Activated naive CD4-positive, alpha-beta T cell treated with anti-CD3 and anti-CD28 coated beads, Interleukin-2, amount 10 ng/mL, durations not matched to agents 7 days and 5 days (primary cell): ENCODE measurements at regions not wholly inside any gene's neighbourhood (a gene's known extent, or its start where the extent isn't known, plus 50 kb on each side); places are given as distances from the start of the nearest gene placed in this dataset.

Experiments
- CTCF ChIA-PET: fragments of 350-600 bp; sonication (Branson Sonifier 250); formaldehyde crosslinking; loops from one replicate; lab custom pipeline; 2021; ENCODE audit warnings: antibody characterized with exemption; lab: Charles Lee
- DNase-seq: peaks from one replicate; pipeline ENCODE4 v3.0.0-alpha.2; 2020
- H3K27ac Mint-ChIP-seq: one replicate; pipeline ENCODE4 v1.8.0; 2021; ENCODE audit warnings: mild to moderate bottlenecking, moderate library complexity, mixed read lengths
- H3K27me3 Mint-ChIP-seq: one replicate; pipeline ENCODE4 v1.8.0; 2021; ENCODE audit warnings: mild to moderate bottlenecking, mixed read lengths
- H3K36me3 Mint-ChIP-seq: one replicate; pipeline ENCODE4 v1.8.0; 2021; ENCODE audit warnings: mixed read lengths
- H3K4me1 Mint-ChIP-seq: one replicate; pipeline ENCODE4 v1.8.0; 2021; ENCODE audit warnings: mixed read lengths
- H3K4me3 Mint-ChIP-seq: one replicate; pipeline ENCODE4 v1.8.0; 2021; ENCODE audit warnings: mild to moderate bottlenecking, moderate library complexity, mixed read lengths
- H3K9me3 Mint-ChIP-seq: one replicate; pipeline ENCODE4 v1.8.0; 2021; ENCODE audit warnings: mixed read lengths

- Mint-ChIP-seq H3K4me1 (no peaks in the 10 kb centered on the region), H3K36me3 (no peaks in the 10 kb centered on the region), H3K27ac (no peak overlapping the region), H3K9me3 (no peaks in the 10 kb centered on the region), H3K4me3 (no peak overlapping the region), H3K27me3 (no peaks in the 10 kb centered on the region)
- DNase-seq, result no peak
- CTCF ChIA-PET, result no interaction called here
Measured at GRCh38 chr5:124277767-124278545, 468.5 kb downstream of the ZNF608 start.

- Mint-ChIP-seq H3K36me3 (no peaks in the 10 kb centered on the region), H3K4me1 (no peaks in the 10 kb centered on the region), H3K27me3 (no peaks in the 10 kb centered on the region), H3K4me3 (no peak overlapping the region), H3K9me3 (no peaks in the 10 kb centered on the region), H3K27ac (no peak overlapping the region)
- no peak for DNase-seq
- CTCF ChIA-PET, result no interaction called here
Measured at GRCh38 chr5:124276166-124276565, 470.3 kb downstream of the ZNF608 start.

- H3K4me3 Mint-ChIP-seq, result no peak overlapping the region
- no peaks in the 10 kb centered on the region for H3K27me3 Mint-ChIP-seq
- CTCF ChIA-PET, result no interaction called here
- H3K9me3 Mint-ChIP-seq, result no peaks in the 10 kb centered on the region
- no peaks in the 10 kb centered on the region for H3K4me1 Mint-ChIP-seq
- no peak for DNase-seq
- H3K36me3 Mint-ChIP-seq, result no peaks in the 10 kb centered on the region
- no peak overlapping the region for H3K27ac Mint-ChIP-seq
Measured at GRCh38 chr5:124274949-124275348, 471.5 kb downstream of the ZNF608 start.

- Mint-ChIP-seq H3K4me1 (no peaks in the 10 kb centered on the region), H3K27ac (no peak overlapping the region), H3K36me3 (no peaks in the 10 kb centered on the region), H3K9me3 (no peaks in the 10 kb centered on the region), H3K27me3 (no peaks in the 10 kb centered on the region), H3K4me3 (no peak overlapping the region)
- DNase-seq, result no peak
- CTCF ChIA-PET, result no interaction called here
Measured at GRCh38 chr5:124264499-124264898, 481.9 kb downstream of the ZNF608 start.

DNA sequence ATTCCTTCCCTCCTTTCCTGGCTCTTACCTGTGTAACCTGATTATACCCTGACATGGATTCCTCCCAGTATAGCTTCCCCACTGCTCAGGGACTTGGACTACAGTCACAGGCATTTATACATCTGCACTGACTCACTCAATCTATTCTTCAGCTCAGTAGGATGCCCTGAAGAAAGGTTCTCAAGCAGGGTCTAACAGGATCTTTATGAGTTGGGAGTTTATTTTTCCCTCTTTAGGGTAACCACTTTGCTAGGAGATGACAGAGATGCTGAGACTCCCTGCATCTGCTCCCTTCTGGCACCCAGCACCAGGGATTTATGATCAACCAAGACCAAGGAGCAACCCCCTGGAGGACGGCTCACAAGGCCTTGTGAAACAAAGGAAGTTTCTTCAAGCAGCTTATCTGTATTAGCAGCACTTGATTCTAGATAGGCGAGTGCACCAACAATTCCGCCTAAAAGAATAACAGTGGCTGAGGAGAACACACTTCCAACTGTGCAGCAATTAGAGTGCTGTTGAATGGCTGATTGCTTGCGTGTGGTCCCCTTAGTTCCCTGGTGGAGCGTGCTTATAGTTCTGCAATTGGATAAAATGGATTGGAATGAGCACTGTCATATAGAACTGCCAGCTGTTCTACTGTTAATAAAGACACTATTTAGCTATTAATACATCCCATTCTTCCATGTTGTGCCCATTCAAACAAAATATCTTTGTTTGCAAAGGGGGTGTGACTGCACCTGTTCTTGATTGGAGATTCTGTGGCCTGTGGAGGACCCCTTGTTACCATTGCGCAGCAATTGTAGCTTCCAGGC is 482.6 kb downstream of the ZNF608 start:
- Mint-ChIP-seq H3K36me3 (no peaks in the 10 kb centered on the region), H3K27ac (no peak overlapping the region), H3K4me3 (no peak overlapping the region), H3K9me3 (peaks cover under 1% of the 10 kb centered on the region), H3K27me3 (no peaks in the 10 kb centered on the region), H3K4me1 (no peaks in the 10 kb centered on the region)
- DNase-seq, result no peak
- CTCF ChIA-PET, result no interaction called here

DNA sequence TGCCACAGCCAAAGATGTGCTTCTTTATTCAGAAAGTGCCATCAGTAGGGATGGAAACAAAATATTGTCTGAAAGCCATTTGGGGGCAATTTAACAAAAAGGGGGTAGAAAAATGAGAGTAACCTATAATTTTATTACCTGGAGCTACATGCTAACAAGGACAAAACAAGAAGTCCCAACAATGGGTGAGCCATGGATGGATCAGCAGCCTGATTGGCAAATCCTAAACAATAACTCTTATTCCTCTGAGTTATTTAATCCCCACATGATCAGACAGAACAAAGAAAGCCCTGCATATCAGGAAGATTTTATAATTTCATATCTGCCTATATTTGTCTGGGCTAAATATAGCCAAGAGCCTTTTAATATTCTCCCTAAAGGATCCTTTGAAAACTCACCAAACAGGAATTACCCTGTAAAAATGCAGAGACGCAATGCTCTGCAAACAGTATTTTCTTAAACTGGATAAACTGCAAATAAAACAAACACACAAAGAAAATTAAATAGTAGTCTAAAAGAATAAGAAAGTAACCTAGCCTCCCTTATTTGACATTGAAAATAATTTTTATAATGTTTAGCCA is 483.4 kb downstream of the ZNF608 start:
- H3K9me3 Mint-ChIP-seq, result peaks cover 3% of the 10 kb centered on the region
- no peak overlapping the region for H3K4me3 Mint-ChIP-seq
- H3K36me3 Mint-ChIP-seq, result no peaks in the 10 kb centered on the region
- CTCF ChIA-PET, result no interaction called here
- H3K27me3 Mint-ChIP-seq, result no peaks in the 10 kb centered on the region
- H3K27ac Mint-ChIP-seq, result no peak overlapping the region
- no peaks in the 10 kb centered on the region for H3K4me1 Mint-ChIP-seq
- no peak for DNase-seq

GRCh38 chr5:124262470-124262869 is 484.0 kb downstream of the ZNF608 start:
- Mint-ChIP-seq H3K36me3 (no peaks in the 10 kb centered on the region), H3K9me3 (peaks cover 3% of the 10 kb centered on the region), H3K4me1 (no peaks in the 10 kb centered on the region), H3K4me3 (no peak overlapping the region), H3K27me3 (no peaks in the 10 kb centered on the region), H3K27ac (no peak overlapping the region)
- DNase-seq, result no peak
- CTCF ChIA-PET, result no interaction called here

DNA sequence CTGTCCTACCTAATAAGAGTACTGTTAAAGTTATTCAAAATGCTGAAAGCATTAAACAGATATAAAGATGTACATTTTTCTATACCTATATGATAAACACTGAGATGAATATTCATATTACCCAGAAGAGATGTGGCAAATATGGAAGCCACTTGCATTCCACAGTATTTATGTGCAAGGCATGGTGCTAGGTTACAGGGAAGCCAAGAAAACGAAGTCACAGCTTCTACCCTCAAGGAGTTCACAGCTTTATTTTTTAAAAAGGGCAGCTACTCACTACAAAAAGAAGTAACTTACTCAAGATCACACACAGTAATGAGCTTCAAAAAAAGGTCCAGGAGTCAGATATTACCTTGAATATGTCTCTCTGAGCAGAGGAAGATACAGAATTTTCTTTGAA is 484.6 kb downstream of the ZNF608 start:
- no peak for DNase-seq
- no peak overlapping the region for H3K27ac Mint-ChIP-seq
- no peaks in the 10 kb centered on the region for H3K4me1 Mint-ChIP-seq
- no peaks in the 10 kb centered on the region for H3K27me3 Mint-ChIP-seq
- H3K9me3 Mint-ChIP-seq, result peaks cover 3% of the 10 kb centered on the region
- CTCF ChIA-PET, result no interaction called here
- no peak overlapping the region for H3K4me3 Mint-ChIP-seq
- no peaks in the 10 kb centered on the region for H3K36me3 Mint-ChIP-seq

GRCh38 chr5:124260921-124261515 is 485.4 kb downstream of the ZNF608 start:
- Mint-ChIP-seq H3K27me3 (no peaks in the 10 kb centered on the region), H3K27ac (no peak overlapping the region), H3K9me3 (peaks cover 3% of the 10 kb centered on the region), H3K4me1 (no peaks in the 10 kb centered on the region), H3K36me3 (no peaks in the 10 kb centered on the region), H3K4me3 (no peak overlapping the region)
- no peak for DNase-seq
- CTCF ChIA-PET, result no interaction called here

DNA sequence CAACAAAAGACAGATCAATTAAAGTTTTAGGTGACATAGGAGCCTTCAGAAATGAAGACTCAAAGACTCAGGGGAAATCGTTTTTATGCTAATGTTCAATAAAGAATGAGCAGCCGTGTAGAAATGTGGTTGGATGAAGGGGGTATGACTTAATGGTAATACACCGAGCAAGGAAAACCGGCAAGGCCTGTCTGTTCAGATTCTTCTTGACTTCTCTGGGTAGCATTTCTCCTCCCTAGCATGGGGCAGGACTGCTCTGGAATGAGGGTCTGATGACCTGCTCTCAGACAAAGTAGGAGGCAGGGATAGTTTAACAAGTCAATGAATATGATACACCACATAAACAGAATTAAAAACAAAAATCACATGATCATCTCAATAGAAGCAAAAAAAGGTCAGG is 487.4 kb downstream of the ZNF608 start:
- CTCF ChIA-PET, result no interaction called here
- peaks cover 3% of the 10 kb centered on the region for H3K9me3 Mint-ChIP-seq
- H3K27ac Mint-ChIP-seq, result no peak overlapping the region
- DNase-seq, result no peak
- no peaks in the 10 kb centered on the region for H3K27me3 Mint-ChIP-seq
- no peaks in the 10 kb centered on the region for H3K4me1 Mint-ChIP-seq
- H3K4me3 Mint-ChIP-seq, result no peak overlapping the region
- no peaks in the 10 kb centered on the region for H3K36me3 Mint-ChIP-seq

- H3K27me3 Mint-ChIP-seq, result no peaks in the 10 kb centered on the region
- CTCF ChIA-PET, result no interaction called here
Measured at GRCh38 chr5:124257048-124257447, 489.4 kb downstream of the ZNF608 start.

GRCh38 chr5:124253203-124253810 is 493.1 kb downstream of the ZNF608 start:
- CTCF ChIA-PET, result no interaction called here
- no peak overlapping the region for H3K4me3 Mint-ChIP-seq
- H3K27ac Mint-ChIP-seq, result no peak overlapping the region
- H3K9me3 Mint-ChIP-seq, result no peaks in the 10 kb centered on the region
- H3K36me3 Mint-ChIP-seq, result no peaks in the 10 kb centered on the region
- H3K27me3 Mint-ChIP-seq, result no peaks in the 10 kb centered on the region
- DNase-seq, result no peak
- no peaks in the 10 kb centered on the region for H3K4me1 Mint-ChIP-seq

More at GRCh38 chr5:124257048-124257447, 489.4 kb downstream of the ZNF608 start:
- H3K9me3 Mint-ChIP-seq, result peaks cover 3% of the 10 kb centered on the region
- no peak overlapping the region for H3K27ac Mint-ChIP-seq
- DNase-seq, result no peak
- H3K4me3 Mint-ChIP-seq, result no peak overlapping the region
- no peaks in the 10 kb centered on the region for H3K4me1 Mint-ChIP-seq
- H3K36me3 Mint-ChIP-seq, result no peaks in the 10 kb centered on the region

DNA sequence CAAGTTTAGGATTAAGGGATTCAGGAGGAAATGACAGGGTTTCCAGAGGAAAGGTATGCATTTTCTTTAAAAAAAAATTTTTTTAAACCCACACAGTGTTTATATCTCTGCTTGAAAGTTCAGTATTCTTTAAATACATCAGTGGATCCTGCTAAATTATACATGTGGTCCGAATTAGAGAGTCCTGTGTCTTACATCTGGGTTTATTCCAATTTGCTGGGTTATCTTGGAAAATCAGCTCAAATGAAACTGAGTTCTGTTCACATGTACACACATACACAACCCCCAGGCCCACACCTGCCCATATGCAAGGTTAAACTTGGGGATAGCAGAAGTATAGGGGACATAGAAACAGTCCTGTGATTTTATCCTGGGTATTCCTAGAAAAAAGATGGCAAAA is 493.7 kb downstream of the ZNF608 start:
- DNase-seq, result no peak
- Mint-ChIP-seq H3K4me3 (no peak overlapping the region), H3K4me1 (no peaks in the 10 kb centered on the region), H3K27ac (no peak overlapping the region), H3K27me3 (no peaks in the 10 kb centered on the region), H3K36me3 (no peaks in the 10 kb centered on the region), H3K9me3 (no peaks in the 10 kb centered on the region)
- CTCF ChIA-PET, result no interaction called here

GRCh38 chr5:124252191-124252638 is 494.2 kb downstream of the ZNF608 start:
- no peaks in the 10 kb centered on the region for H3K4me1 Mint-ChIP-seq
- H3K9me3 Mint-ChIP-seq, result no peaks in the 10 kb centered on the region
- CTCF ChIA-PET, result no interaction called here
- no peaks in the 10 kb centered on the region for H3K36me3 Mint-ChIP-seq
- H3K27me3 Mint-ChIP-seq, result no peaks in the 10 kb centered on the region
- H3K27ac Mint-ChIP-seq, result no peak overlapping the region
- no peak for DNase-seq
- H3K4me3 Mint-ChIP-seq, result no peak overlapping the region
